ENCODE measurements at regions not wholly inside any gene's neighbourhood (a gene's known extent, or its start where the extent isn't known, plus 50 kb on each side); places are given as distances from the start of the nearest gene placed in this dataset.

GRCh38 chr13:74794147-74794546 lies 659.9 kb upstream of the KLF12 start (continued):
- TF ChIP-seq ZBTB40 (IDR thresholded peaks at IDR 0.05) (no peak), ZBTB40 (CRISPR knock-in tag; IDR thresholded peaks at IDR 0.05) (no peak), SRF (IDR thresholded peaks at IDR 0.05; ENCODE audit: low read depth, low read length) (no peak)

- intact Hi-C loops (cut with micrococcal nuclease; ENCODE audit: unreplicated experiment) (no loop called here), in situ Hi-C loops (cut with HindIII; ENCODE audit: extremely low pct_ligation_motif_present, low pct_unique_long_range_greater_than_20kb) (no loop called here)
- no peaks in the 10 kb centered on the region for H3K36me3 ChIP-seq (replicated peaks in 1 of 2; ENCODE audit: control insufficient read depth in 1 of 2, insufficient read depth in 2 of 2, low read length in 2 of 2)
- H3K27ac ChIP-seq (ENCODE audit: extremely low read length, insufficient read depth, low read length): no peak overlapping the region
- H4K20me1 ChIP-seq (ENCODE audit: insufficient read depth, low read length): no peaks in the 10 kb centered on the region
- no peak overlapping the region for H2AFZ ChIP-seq (ENCODE audit: low read length)
- DNase-seq (ENCODE audit: low spot score): no peak
- WGBS (ENCODE audit: low lambda C conversion rate): 34% methylated on average over 3 of the region's 3 CpGs
- ChIA-PET CTCF (ENCODE audit: low intra/inter-chr PET ratio, low total read pairs) (interaction anchor here (1.2 kb wide), 1 partner anchor 10 kb away, joined by 3 read pairs; no protein-coding TSS in a partner anchor), POLR2A (no interaction called here)
- ATAC-seq: no peak
- BruUV-seq (replicated peaks): no TSS peak
- no peak overlapping the region for H3K4me2 ChIP-seq (ENCODE audit: low read depth, low read length)
- no peaks in the 10 kb centered on the region for H3K4me1 ChIP-seq (ENCODE audit: insufficient read depth, low read length)
- H3K79me2 ChIP-seq (ENCODE audit: insufficient read depth, low read length): no peaks in the 10 kb centered on the region
- H3K9me3 ChIP-seq (ENCODE audit: low read length): no peaks in the 10 kb centered on the region
- no peak overlapping the region for H3K9ac ChIP-seq (ENCODE audit: insufficient read depth, low read depth, low read length)
- no peak overlapping the region for H3K4me3 ChIP-seq (replicated peaks in 1 of 3; ENCODE audit: insufficient read depth in 1 of 3, low read depth in 2 of 3, low read length in 3 of 3)
- H3K27me3 ChIP-seq (ENCODE audit: control insufficient read depth in 1 of 2, insufficient read depth in 2 of 2, low read length in 2 of 2): no peaks in the 10 kb centered on the region
- no peak for TF ChIP-seq PRDM15 (CRISPR knock-in tag; IDR thresholded peaks at IDR 0.05)
- FAIRE-seq: no peak
Measured at GRCh38 chr13:74784959-74785358, 650.8 kb upstream of the KLF12 start.
